CD8-positive, alpha-beta memory T cell (primary cell): ENCODE measurements at regions not wholly inside any gene's neighbourhood (a gene's known extent, or its start where the extent isn't known, plus 50 kb on each side); places are given as distances from the start of the nearest gene placed in this dataset.
A peak's percentile ranks its signal among the peaks of the same experiment; 100 is the strongest.

Experiments
- CTCF ChIA-PET: fragments of 350-600 bp; sonication (Branson Sonifier 250); formaldehyde crosslinking; loops from one replicate; lab custom pipeline; 2021; ENCODE audit warnings: antibody characterized with exemption; lab: Charles Lee
- POLR2A ChIA-PET: fragments of 350-600 bp; sonication (Branson Sonifier 250); formaldehyde crosslinking; loops from one replicate; lab custom pipeline; 2021; ENCODE audit warnings: antibody characterized with exemption; lab: Charles Lee
- DNase-seq, 5 donors: peaks; one replicate each; pipeline versions ENCODE4 v3.0.0 to v3.0.0-alpha.2; 2020 to 2022; ENCODE audit warnings: mixed read lengths in 1 of 5
- H3K27ac ChIP-seq: one replicate; pipeline ENCODE4 v1.7.0; 2013; ENCODE audit warnings: low read depth, mild to moderate bottlenecking, low read length, moderate library complexity
- H3K27me3 ChIP-seq: 2 replicates; pipeline ENCODE4 v1.7.0; 2013; ENCODE audit warnings: low read length, mild to moderate bottlenecking; ENCODE audit not compliant: insufficient read depth, poor library complexity, severe bottlenecking
- H3K36me3 ChIP-seq: 2 replicates; pipeline ENCODE4 v1.7.0; 2013; ENCODE audit warnings: mild to moderate bottlenecking, low read length, moderate library complexity; ENCODE audit not compliant: insufficient read depth
- H3K4me1 ChIP-seq: 2 replicates; pipeline ENCODE4 v1.7.0; 2013; ENCODE audit warnings: mild to moderate bottlenecking, low read length, moderate library complexity; ENCODE audit not compliant: insufficient read depth
- H3K4me3 ChIP-seq: 2 replicates; pipeline ENCODE4 v1.7.0; 2013; ENCODE audit warnings: mild to moderate bottlenecking, low read length
- H3K9me3 ChIP-seq: 2 replicates; pipeline ENCODE4 v1.7.0; 2013; ENCODE audit warnings: mild to moderate bottlenecking, low read length
- H3K27ac Mint-ChIP-seq, 8 donors: one replicate each; pipeline ENCODE4 v1.8.0; 2020 to 2021; ENCODE audit warnings: mixed read lengths in 8 of 8, mild to moderate bottlenecking in 6 of 8, inconsistent platforms in 3 of 8, moderate library complexity in 3 of 8
- H3K27me3 Mint-ChIP-seq, 2 donors: one replicate each; pipeline ENCODE4 v1.8.0; 2020 to 2021; ENCODE audit warnings: mixed read lengths in 2 of 2, mild to moderate bottlenecking in 1 of 2, moderate library complexity in 1 of 2
- H3K36me3 Mint-ChIP-seq, 3 donors: one replicate each; pipeline ENCODE4 v1.8.0; 2020 to 2021; ENCODE audit warnings: mixed read lengths in 3 of 3, inconsistent platforms in 1 of 3, mild to moderate bottlenecking in 1 of 3
- H3K4me1 Mint-ChIP-seq, 3 donors: one replicate each; pipeline ENCODE4 v1.8.0; 2020 to 2021; ENCODE audit warnings: mixed read lengths in 3 of 3, inconsistent platforms in 1 of 3, mild to moderate bottlenecking in 1 of 3
- H3K4me3 Mint-ChIP-seq, 7 donors: one replicate each; pipeline ENCODE4 v1.8.0; 2020 to 2021; ENCODE audit warnings: mixed read lengths in 7 of 7, mild to moderate bottlenecking in 6 of 7, moderate library complexity in 4 of 7, inconsistent platforms in 2 of 7
- H3K9me3 Mint-ChIP-seq, 5 donors: one replicate each; pipeline ENCODE4 v1.8.0; 2020 to 2022; ENCODE audit warnings: mixed read lengths in 5 of 5, mild to moderate bottlenecking in 3 of 5, moderate library complexity in 2 of 5, inconsistent platforms in 1 of 5

DNA sequence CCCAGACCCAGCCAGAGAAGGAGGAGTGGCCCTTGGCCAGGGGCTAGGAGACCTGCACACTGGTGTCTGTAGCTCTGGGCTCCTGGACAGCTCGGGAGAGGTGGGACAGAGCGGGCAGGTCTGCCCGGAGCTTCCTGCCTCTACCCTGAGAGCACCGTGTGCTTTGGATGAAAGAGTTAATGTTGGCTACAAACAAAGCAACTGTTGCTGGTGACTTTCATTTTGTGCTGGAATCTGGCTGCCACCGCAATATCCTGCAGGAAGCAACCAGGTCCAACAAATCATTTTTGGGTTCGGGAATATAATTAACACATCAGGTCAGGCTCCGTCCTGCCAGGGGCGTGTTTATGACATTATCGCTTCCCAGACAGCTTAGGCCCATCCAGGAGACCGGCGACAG, 441.8 kb upstream of the MKI67 start:
- Histone ChIP-seq H3K4me3 (no peak overlapping the region), H3K9me3 (no peaks in the 10 kb centered on the region), H3K36me3 (no peaks in the 10 kb centered on the region), H3K4me1 (no peaks in the 10 kb centered on the region), H3K27ac (no peak overlapping the region), H3K27me3 (no peaks in the 10 kb centered on the region)
- Mint-ChIP-seq H3K9me3 (no peaks in the 10 kb centered on the region), H3K27ac (no peak overlapping the region), H3K4me1 (no peaks in the 10 kb centered on the region), H3K4me3 (no peak overlapping the region), H3K36me3 (no peaks in the 10 kb centered on the region), H3K27me3 (peaks cover 0 to 4% of the 10 kb centered on the region in 2 donors)
- DNase-seq, result no peak
- ChIA-PET CTCF (no interaction called here), POLR2A (no interaction called here)

- Histone ChIP-seq H3K27me3 (no peaks in the 10 kb centered on the region), H3K4me1 (no peaks in the 10 kb centered on the region), H3K27ac (no peak overlapping the region), H3K9me3 (no peaks in the 10 kb centered on the region), H3K4me3 (no peak overlapping the region), H3K36me3 (no peaks in the 10 kb centered on the region)
- ChIA-PET POLR2A (no interaction called here), CTCF (no interaction called here)
- Mint-ChIP-seq H3K4me3 (no peak overlapping the region), H3K36me3 (no peaks in the 10 kb centered on the region), H3K9me3 (no peaks in the 10 kb centered on the region), H3K27ac (no peak overlapping the region), H3K27me3 (peaks cover 0 to 4% of the 10 kb centered on the region in 2 donors), H3K4me1 (no peaks in the 10 kb centered on the region)
- no peak for DNase-seq
These were observed 442.3 kb upstream of the MKI67 start for GRCh38 chr10:128568491-128568890.

- Mint-ChIP-seq H3K4me3 (no peak overlapping the region), H3K36me3 (no peaks in the 10 kb centered on the region), H3K9me3 (no peaks in the 10 kb centered on the region), H3K27ac (no peak overlapping the region), H3K27me3 (peaks cover 0 to 4% of the 10 kb centered on the region in 2 donors), H3K4me1 (no peaks in the 10 kb centered on the region)
- Histone ChIP-seq H3K27me3 (no peaks in the 10 kb centered on the region), H3K4me3 (no peak overlapping the region), H3K4me1 (no peaks in the 10 kb centered on the region), H3K9me3 (no peaks in the 10 kb centered on the region), H3K27ac (no peak overlapping the region), H3K36me3 (no peaks in the 10 kb centered on the region)
- DNase-seq, result no peak
- POLR2A ChIA-PET, result no interaction called here
- CTCF ChIA-PET, result no interaction called here
These were observed 443.0 kb upstream of the MKI67 start for GRCh38 chr10:128568990-128569945.

DNA sequence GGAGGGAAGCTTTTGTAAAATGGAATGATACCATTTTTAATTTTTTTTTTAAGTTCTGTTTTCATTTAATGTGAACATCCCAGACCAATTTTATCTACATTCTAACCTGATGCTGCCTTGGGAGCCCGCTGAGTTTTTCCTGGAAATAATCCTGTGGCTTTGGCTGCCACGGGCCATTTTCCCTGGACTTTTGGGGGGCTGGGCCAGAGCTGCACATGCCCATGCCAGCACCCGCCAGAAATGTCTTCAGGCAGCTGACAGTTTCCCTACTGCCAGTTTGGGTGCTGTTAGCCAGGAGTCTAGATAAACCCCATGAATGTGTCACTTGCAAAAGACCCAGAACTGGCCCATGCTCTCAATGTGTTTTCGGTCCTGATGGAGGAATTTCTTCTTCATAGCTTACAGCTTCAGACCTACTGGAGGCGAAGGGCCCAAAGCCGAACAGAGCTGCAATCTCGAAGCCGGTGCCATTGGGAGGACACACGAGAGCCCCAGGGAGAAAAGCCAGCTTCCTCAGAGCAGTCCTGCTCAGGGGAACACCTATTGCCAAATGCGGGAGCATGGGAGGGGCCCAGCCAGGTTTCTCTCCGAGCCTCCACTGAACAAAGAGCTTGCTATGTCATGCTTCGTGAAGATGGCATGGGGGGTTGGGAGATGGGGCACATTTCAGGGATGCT, 444.2 kb upstream of the MKI67 start:
- no peaks in the 10 kb centered on the region for H3K4me1 ChIP-seq
- H3K4me3 ChIP-seq, result no peak overlapping the region
- Mint-ChIP-seq H3K9me3 (no peaks in the 10 kb centered on the region), H3K4me1 (no peaks in the 10 kb centered on the region), H3K4me3 (no peak overlapping the region), H3K27me3 (peaks cover 0 to 4% of the 10 kb centered on the region in 2 donors), H3K27ac (no peak overlapping the region), H3K36me3 (no peaks in the 10 kb centered on the region)
- no peaks in the 10 kb centered on the region for H3K9me3 ChIP-seq
- no peaks in the 10 kb centered on the region for H3K27me3 ChIP-seq
- ChIA-PET POLR2A (no interaction called here), CTCF (no interaction called here)
- H3K27ac ChIP-seq, result no peak overlapping the region
- DNase-seq, result no peak
- no peaks in the 10 kb centered on the region for H3K36me3 ChIP-seq

- no peak overlapping the region for H3K27ac ChIP-seq
- peaks cover 0 to 4% (median 0%) of the 10 kb centered on the region in 5 donors for H3K9me3 Mint-ChIP-seq
- no peaks in the 10 kb centered on the region for H3K9me3 ChIP-seq
- no peak overlapping the region for H3K4me3 ChIP-seq
- ChIA-PET CTCF (no interaction called here), POLR2A (no interaction called here)
- no peaks in the 10 kb centered on the region for H3K27me3 ChIP-seq
- peaks cover 0 to 4% of the 10 kb centered on the region in 2 donors for H3K27me3 Mint-ChIP-seq
- no peaks in the 10 kb centered on the region for H3K36me3 Mint-ChIP-seq
- no peak overlapping the region for H3K27ac Mint-ChIP-seq
- H3K4me1 Mint-ChIP-seq, result no peaks in the 10 kb centered on the region
- no peak for DNase-seq
- no peaks in the 10 kb centered on the region for H3K36me3 ChIP-seq
- no peak overlapping the region for H3K4me3 Mint-ChIP-seq
- no peaks in the 10 kb centered on the region for H3K4me1 ChIP-seq
These were observed 444.8 kb upstream of the MKI67 start for GRCh38 chr10:128571071-128571470.

GRCh38 chr10:128571745-128572144, 445.5 kb upstream of the MKI67 start:
- Histone ChIP-seq H3K9me3 (no peaks in the 10 kb centered on the region), H3K36me3 (no peaks in the 10 kb centered on the region), H3K4me1 (no peaks in the 10 kb centered on the region), H3K27ac (no peak overlapping the region), H3K4me3 (no peak overlapping the region), H3K27me3 (no peaks in the 10 kb centered on the region)
- Mint-ChIP-seq H3K27ac (peak overlapping the region in 1 of 8 donors; percentile 74), H3K36me3 (no peaks in the 10 kb centered on the region), H3K9me3 (peaks cover 0 to 4% (median 0%) of the 10 kb centered on the region in 5 donors), H3K27me3 (peaks cover 0 to 7% of the 10 kb centered on the region in 2 donors), H3K4me3 (no peak overlapping the region), H3K4me1 (no peaks in the 10 kb centered on the region)
- no peak for DNase-seq
- CTCF ChIA-PET, result no interaction called here
- POLR2A ChIA-PET, result no interaction called here

DNA sequence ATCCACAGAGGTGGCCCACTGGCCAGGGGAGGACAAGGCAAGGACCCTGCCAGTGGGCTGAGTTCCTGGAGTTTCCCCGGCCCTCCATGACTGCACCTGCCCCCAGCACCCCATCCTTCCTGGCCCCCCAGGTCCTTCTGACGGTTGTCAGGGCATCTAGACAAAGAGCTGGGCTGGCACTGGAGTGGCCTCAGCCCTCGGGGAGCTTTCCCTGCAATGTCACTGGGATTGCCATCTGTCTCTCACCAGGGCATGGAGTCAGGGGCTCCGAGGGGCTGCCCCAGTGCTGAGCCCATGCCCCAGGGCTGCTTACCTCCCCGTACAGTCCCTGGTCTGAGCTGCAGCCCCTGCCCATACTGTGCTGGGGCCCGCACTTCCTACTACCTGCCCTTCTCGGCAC, 446.5 kb upstream of the MKI67 start:
- no peaks in the 10 kb centered on the region for H3K27me3 ChIP-seq
- H3K9me3 ChIP-seq, result no peaks in the 10 kb centered on the region
- no peak overlapping the region for H3K27ac ChIP-seq
- H3K36me3 ChIP-seq, result no peaks in the 10 kb centered on the region
- H3K4me1 ChIP-seq, result no peaks in the 10 kb centered on the region
- no peaks in the 10 kb centered on the region for H3K36me3 Mint-ChIP-seq
- H3K9me3 Mint-ChIP-seq, result peaks cover 0 to 4% (median 0%) of the 10 kb centered on the region in 5 donors
- H3K27me3 Mint-ChIP-seq, result peaks cover 0 to 4% of the 10 kb centered on the region in 2 donors
- H3K4me3 Mint-ChIP-seq, result no peak overlapping the region
- CTCF ChIA-PET, result no interaction called here
- no peaks in the 10 kb centered on the region for H3K4me1 Mint-ChIP-seq
- no peak overlapping the region for H3K27ac Mint-ChIP-seq
- POLR2A ChIA-PET, result no interaction called here
- no peak overlapping the region for H3K4me3 ChIP-seq
- no peak for DNase-seq

- H3K27ac ChIP-seq, result no peak overlapping the region
- H3K27me3 ChIP-seq, result no peaks in the 10 kb centered on the region
- Mint-ChIP-seq H3K27me3 (peaks cover 0 to 4% of the 10 kb centered on the region in 2 donors), H3K36me3 (no peaks in the 10 kb centered on the region), H3K4me3 (no peak overlapping the region), H3K9me3 (peaks cover 0 to 4% (median 0%) of the 10 kb centered on the region in 5 donors), H3K27ac (no peak overlapping the region), H3K4me1 (no peaks in the 10 kb centered on the region)
- no peaks in the 10 kb centered on the region for H3K4me1 ChIP-seq
- CTCF ChIA-PET, result no interaction called here
- no peak for DNase-seq
- no peaks in the 10 kb centered on the region for H3K9me3 ChIP-seq
- no peak overlapping the region for H3K4me3 ChIP-seq
- POLR2A ChIA-PET, result no interaction called here
- H3K36me3 ChIP-seq, result no peaks in the 10 kb centered on the region
These were observed 447.1 kb upstream of the MKI67 start for GRCh38 chr10:128573281-128573845.
